Naive thymus-derived CD8-positive, alpha-beta T cell (primary cell): ENCODE measurements at regions not wholly inside any gene's neighbourhood (a gene's known extent, or its start where the extent isn't known, plus 50 kb on each side); places are given as distances from the start of the nearest gene placed in this dataset. TPM values are rescaled to one million over a fixed set of nuclear protein-coding genes. Genes with fewer than 3 reads are reported as not detected.
A peak's percentile ranks its signal among the peaks of the same experiment; 100 is the strongest.
"Not testable (repeated sequence)": the region's sequence is repeated elsewhere in the genome, so short reads cannot be mapped to it uniquely, and the experiment has no call there.

Experiments
- ATAC-seq, 2 donors: fragments of 150-1000 bp; cut with Tn5 transposase in 1 of 2; sonication (Bioruptor Pico), chemical (Tn5 transposase) in 1 of 2; 1 replicate in 1 of 2; 2 replicates in 1 of 2; pipeline ENCODE4 v1.10.0; 2021; ENCODE audit warnings: mild to moderate bottlenecking in 2 of 2, moderate library complexity in 2 of 2
- POLR2A ChIA-PET: fragments of 350-600 bp; sonication (Branson Sonifier 250); formaldehyde crosslinking; loops from one replicate; lab custom pipeline; 2021; ENCODE audit warnings: antibody characterized with exemption; lab: Charles Lee
- DNase-seq, 10 donors: peaks; one replicate each; pipeline versions ENCODE4 v3.0.0 to v3.0.0-alpha.2; 2020 to 2022
- H3K27ac Mint-ChIP-seq, 10 donors: one replicate each; pipeline ENCODE4 v1.8.0; 2020 to 2022; ENCODE audit warnings: mild to moderate bottlenecking in 10 of 10, mixed read lengths in 10 of 10, moderate library complexity in 4 of 10, inconsistent platforms in 1 of 10
- H3K27me3 Mint-ChIP-seq, 5 donors: one replicate each; pipeline ENCODE4 v1.8.0; 2021 to 2022; ENCODE audit warnings: mixed read lengths in 5 of 5
- H3K36me3 Mint-ChIP-seq, 3 donors: one replicate each; pipeline ENCODE4 v1.8.0; 2020 to 2022; ENCODE audit warnings: mixed read lengths in 3 of 3, mild to moderate bottlenecking in 2 of 3, inconsistent platforms in 1 of 3
- H3K4me1 Mint-ChIP-seq, 4 donors: one replicate each; pipeline ENCODE4 v1.8.0; 2021 to 2022; ENCODE audit warnings: mixed read lengths in 4 of 4
- H3K4me3 Mint-ChIP-seq, 10 donors: one replicate each; pipeline ENCODE4 v1.8.0; 2020 to 2022; ENCODE audit warnings: mild to moderate bottlenecking in 10 of 10, mixed read lengths in 10 of 10, moderate library complexity in 6 of 10, inconsistent platforms in 1 of 10
- H3K9me3 Mint-ChIP-seq, 9 donors: one replicate each; pipeline ENCODE4 v1.8.0; 2020 to 2022; ENCODE audit warnings: mixed read lengths in 9 of 9, mild to moderate bottlenecking in 3 of 9, inconsistent platforms in 1 of 9, moderate library complexity in 1 of 9
- microRNA-seq: library from miRNA; unstranded; fragments of <30 nt; microRNA quantifications from one replicate; pipeline ENCODE4 v1.2.0, GENCODE V29; 2022; ENCODE audit warnings: borderline microRNAs expressed

DNA sequence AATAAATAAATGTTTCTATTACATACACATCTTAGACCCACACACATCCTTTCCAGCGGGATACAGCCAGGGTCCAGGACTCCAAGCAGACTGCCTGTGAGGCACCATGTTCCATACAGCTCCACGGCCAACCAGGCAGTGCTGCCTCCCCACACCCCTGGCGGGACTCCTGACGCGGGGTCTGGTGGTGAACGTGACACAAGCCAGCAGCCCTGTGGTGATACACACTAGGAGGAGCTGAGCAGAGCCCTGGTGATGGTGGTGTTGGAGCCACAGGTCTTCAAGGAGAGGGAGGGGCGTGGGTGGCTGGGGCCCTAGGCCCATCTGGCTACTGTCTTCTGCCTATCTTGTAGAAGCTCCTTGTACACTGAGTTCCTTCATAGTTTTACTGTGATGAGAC, 53.1 kb upstream of the LPCAT1 start:
- H3K4me1 Mint-ChIP-seq, H3K9me3 Mint-ChIP-seq, H3K27me3 Mint-ChIP-seq, ATAC-seq, POLR2A ChIA-PET, DNase-seq, H3K4me3 Mint-ChIP-seq: not testable (repeated sequence)
- peak overlapping the region in 2 of 10 donors; percentile 44 for H3K27ac Mint-ChIP-seq
- peaks cover 11 to 82% (median 38%) of the 10 kb centered on the region in 3 donors for H3K36me3 Mint-ChIP-seq

DNA sequence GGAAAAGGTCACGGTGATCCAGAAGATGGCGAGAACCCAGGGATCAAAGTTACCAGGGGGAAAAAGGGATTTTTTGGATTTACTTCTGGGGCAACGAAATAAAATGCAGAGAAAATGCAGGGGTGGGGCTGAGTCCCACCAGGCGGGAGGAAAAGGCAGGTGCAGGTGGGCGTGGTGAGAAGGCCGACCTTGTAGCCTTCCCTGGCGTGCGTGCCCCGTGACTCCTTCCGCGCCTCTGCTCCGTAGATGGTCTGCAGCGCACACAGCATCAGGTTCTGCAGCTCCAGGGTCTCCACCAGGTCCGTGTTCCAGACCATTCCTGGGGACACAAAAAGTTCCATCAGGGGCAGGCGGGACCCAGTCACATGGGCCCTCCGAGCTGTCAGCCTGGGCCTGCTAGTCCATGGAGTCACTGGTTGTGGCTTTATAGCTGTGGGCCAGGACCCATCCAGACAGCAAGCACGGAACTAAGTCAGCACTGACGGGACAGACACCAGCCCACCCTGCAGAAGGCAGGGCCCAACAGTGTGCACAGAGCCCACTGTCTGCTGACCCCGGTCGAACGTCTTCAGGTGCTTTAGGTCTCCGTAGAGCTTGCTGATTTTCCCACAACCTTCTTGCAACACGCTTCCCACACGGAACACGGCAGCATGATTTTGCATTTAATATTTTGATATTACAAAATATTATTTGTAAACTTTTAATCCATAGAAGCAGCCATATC, 52.4 kb upstream of the LPCAT1 start:
- H3K4me3 Mint-ChIP-seq, H3K4me1 Mint-ChIP-seq, DNase-seq, H3K27me3 Mint-ChIP-seq, H3K9me3 Mint-ChIP-seq, POLR2A ChIA-PET, ATAC-seq: not testable (repeated sequence)
- Mint-ChIP-seq H3K36me3 (peaks cover 11 to 78% (median 38%) of the 10 kb centered on the region in 3 donors), H3K27ac (peak overlapping the region in 1 of 10 donors; percentile 32)

DNA sequence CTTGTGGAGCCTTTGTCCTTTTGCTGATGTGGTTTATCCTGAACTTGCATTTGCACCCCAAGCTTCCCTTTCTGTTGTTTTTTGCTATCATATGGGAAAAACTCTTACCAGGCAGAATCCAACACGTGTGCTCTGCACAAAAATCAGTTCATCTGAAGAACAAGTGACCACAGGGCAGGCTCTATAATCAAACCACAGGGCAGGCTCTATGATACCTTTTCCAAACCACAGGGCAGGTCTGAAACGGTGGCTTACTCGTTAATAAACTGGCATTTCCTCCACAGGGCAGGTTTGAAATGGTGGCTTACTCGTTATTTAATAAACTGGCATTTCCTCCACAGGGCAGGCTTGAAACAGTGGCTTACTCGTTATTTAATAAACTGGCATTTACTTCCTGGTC, 51.7 kb upstream of the LPCAT1 start:
- H3K9me3 Mint-ChIP-seq, POLR2A ChIA-PET, H3K4me3 Mint-ChIP-seq, H3K4me1 Mint-ChIP-seq, H3K27me3 Mint-ChIP-seq, DNase-seq, ATAC-seq: not testable (repeated sequence)
- Mint-ChIP-seq H3K27ac (peak overlapping the region in 1 of 10 donors; percentile 32), H3K36me3 (peaks cover 11 to 77% (median 41%) of the 10 kb centered on the region in 3 donors)

DNA sequence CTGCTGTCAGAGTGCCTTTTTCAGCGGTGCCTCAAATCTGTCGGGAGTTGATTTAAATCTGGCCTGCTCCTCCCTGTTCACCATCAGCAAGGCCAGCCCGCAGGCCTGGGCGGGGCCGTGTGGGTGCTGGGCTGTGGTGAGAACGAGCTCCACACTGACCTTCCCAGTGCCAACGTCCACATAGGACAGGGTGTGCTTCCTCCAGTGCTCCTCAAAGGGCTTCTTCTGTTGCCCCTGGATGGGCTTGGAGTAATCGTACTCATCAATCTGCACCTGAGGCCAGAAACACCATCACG, 50.2 kb upstream of the LPCAT1 start:
- H3K9me3 Mint-ChIP-seq, DNase-seq, H3K27me3 Mint-ChIP-seq, POLR2A ChIA-PET, H3K4me1 Mint-ChIP-seq, ATAC-seq, H3K4me3 Mint-ChIP-seq: not testable (repeated sequence)
- Mint-ChIP-seq H3K36me3 (peaks cover 5 to 66% (median 33%) of the 10 kb centered on the region in 3 donors), H3K27ac (peak overlapping the region in 1 of 10 donors; percentile 38)

DNA sequence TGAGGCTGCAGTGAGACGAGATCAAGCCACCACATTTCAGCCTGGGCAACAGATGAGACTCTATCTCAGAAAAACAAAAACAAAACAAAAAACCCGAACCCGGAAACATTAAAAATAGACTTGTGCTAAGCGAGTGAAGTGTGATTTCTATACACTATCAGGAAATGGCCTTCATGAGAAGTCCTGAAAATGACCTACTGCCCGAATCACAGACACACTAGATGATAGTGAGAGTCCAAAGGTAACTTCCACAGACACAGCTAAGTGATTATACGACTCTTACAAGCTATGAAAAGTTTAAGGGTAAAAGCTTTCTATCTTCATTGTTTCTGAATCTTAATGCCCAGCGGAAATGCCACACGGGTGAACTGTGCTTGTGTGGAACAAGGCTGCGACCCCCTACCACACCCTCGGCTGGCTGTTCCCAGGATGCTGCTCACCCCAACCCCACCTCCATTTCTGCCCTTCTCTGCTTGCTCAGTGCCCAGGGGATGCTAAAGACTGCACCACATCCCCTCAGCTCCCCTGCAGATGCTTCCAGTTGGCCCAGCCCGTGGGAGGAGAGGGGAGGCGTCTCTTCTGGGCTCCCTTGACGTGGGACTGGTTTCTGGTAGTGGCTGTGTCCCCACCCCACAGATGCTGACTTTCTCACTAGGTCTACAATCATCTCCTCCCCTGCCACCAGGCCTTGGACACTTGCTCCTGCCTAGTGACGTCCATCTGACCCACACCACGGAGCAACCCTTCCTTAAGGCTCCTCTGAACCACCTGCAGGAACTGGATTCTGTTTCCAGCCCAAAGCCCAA, 49.7 kb upstream of the LPCAT1 start:
- DNase-seq, H3K9me3 Mint-ChIP-seq, H3K4me1 Mint-ChIP-seq, POLR2A ChIA-PET, ATAC-seq, H3K27me3 Mint-ChIP-seq: not testable (repeated sequence)
- Mint-ChIP-seq H3K27ac (peak overlapping the region in 4 of 10 donors; percentile 14 to 47 (median 41)), H3K4me3 (peak overlapping the region in 1 of 10 donors; percentile 38), H3K36me3 (peaks cover 0 to 60% (median 27%) of the 10 kb centered on the region in 3 donors)

Small RNAs in the stretch of these regions (microRNA-seq; reads per million reads assigned to microRNA genes)
- not detected for gene MIR4277
